ENCODE measurements at regions not wholly inside any gene's neighbourhood (a gene's known extent, or its start where the extent isn't known, plus 50 kb on each side); places are given as distances from the start of the nearest gene placed in this dataset.

- no peak for DNase-seq (ENCODE audit: low spot score)
Observed at GRCh38 chr3:94179059-94179458, 116.2 kb downstream of the NSUN3 start.

DNA sequence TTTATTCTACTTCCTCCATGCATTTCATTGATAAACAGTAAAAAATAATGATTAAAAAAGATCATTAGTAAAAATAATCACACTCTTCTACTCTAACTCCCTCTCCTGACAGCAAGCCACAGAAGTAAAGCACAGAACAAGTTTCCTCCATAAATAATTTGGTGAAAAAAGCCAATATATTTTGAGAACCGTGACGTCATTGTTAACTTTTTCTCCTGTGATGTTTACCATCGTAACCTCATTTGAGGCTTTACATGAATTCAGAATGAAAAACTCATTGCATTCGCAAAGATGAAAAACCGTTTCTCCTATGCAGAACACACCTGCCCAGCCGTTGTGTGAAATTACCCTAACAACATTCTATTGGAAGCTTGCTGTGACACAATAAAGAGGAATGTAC, 120.7 kb downstream of the NSUN3 start:
- DNase-seq (ENCODE audit: low spot score) = no peak

DNA sequence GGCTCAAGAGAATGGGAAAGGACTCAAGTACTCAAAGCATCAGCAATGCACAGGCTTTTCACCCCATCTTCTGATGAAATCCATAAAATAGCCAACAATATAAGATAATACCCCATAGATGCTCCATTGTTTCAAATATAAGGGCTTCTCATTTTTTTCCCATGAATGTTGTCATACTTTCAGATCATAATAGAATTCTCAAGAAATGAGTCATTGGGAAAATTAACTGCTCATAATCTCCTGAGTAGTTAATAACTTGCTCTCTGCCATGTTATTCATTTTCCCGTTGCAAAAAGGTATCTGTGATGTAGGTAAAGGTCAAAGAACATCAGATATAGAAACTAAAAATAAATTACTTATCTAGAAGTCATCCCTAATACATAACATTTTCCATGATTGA, 121.9 kb downstream of the NSUN3 start:
- DNase-seq (ENCODE audit: low spot score) = no peak

DNA sequence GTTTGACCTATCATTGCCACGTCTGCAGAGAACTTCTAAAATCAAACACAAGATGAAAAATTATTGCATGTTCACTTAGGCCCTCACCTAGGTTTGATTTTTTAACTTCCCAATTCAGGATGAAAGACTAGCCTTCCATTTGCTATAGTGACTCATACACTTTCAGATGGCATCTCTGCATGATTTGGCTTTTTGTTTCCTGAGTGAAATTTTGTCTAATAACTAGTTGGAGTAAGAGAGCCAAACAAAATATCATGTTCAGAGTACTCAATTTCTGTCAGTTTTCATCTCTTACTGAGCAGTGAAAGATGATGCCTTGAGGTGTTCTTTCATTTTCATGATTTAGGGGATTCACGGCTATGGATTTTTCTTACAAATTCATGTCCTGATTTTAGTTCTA, 122.9 kb downstream of the NSUN3 start:
- no peak for DNase-seq (ENCODE audit: low spot score)

DNA sequence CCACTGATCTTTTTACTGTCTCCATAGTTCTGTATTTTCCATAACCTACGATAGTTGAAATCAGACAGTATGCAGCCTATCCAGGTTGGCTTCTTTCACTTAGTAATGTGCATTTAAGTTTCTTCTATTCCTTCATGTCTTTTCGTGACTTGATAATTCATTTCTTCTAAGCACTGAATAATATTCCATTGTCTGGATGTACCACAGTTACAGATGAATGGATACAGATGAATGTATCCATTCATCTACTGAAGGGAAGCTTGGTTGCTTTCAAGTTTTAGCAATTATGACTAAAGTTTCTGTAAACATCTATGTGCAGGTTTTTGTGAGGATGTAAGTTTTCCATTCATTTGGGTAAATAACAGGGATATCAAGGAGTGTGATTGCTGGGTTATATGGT, 124.8 kb downstream of the NSUN3 start:
- DNase-seq (ENCODE audit: low spot score) = no peak

GRCh38 chr3:94195381-94195780, 132.5 kb downstream of the NSUN3 start:
- DNase-seq (ENCODE audit: low spot score) = no peak

GRCh38 chr3:94206291-94206690, 143.4 kb downstream of the NSUN3 start:
- no peak for DNase-seq (ENCODE audit: low spot score)

GRCh38 chr3:94210256-94210655, 147.4 kb downstream of the NSUN3 start:
- no peak for DNase-seq (ENCODE audit: low spot score)

- DNase-seq (ENCODE audit: low spot score) = no peak
Observed at GRCh38 chr3:94217406-94217805, 154.5 kb downstream of the NSUN3 start.

DNA sequence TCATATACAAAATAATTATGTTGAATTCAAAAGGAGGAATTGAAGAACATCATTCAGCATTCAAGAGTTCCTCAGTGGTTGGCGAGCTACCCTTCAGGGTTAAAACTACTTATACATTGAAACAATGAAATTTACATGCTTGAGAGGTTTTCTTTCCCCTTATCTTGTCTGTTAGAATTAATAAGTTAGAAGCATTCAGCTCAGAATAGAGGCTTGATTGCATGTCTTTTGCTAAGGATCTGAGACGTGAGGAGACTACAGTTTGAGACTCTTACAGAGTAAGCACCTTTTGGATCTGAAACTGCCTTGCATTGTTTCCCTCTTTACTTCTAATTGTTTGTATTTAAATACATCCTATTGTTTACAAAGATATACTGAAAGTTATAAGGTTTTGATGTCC, 157.6 kb downstream of the NSUN3 start:
- DNase-seq (ENCODE audit: low spot score) = no peak

- DNase-seq (ENCODE audit: low spot score) = no peak
Observed at GRCh38 chr3:94221829-94222228, 159.0 kb downstream of the NSUN3 start.

- peak; percentile 55 for DNase-seq (ENCODE audit: low spot score)
Observed at GRCh38 chr3:94225148-94225865, 162.4 kb downstream of the NSUN3 start.

GRCh38 chr3:94226078-94226477, 163.2 kb downstream of the NSUN3 start:
- no peak for DNase-seq (ENCODE audit: low spot score)

DNA sequence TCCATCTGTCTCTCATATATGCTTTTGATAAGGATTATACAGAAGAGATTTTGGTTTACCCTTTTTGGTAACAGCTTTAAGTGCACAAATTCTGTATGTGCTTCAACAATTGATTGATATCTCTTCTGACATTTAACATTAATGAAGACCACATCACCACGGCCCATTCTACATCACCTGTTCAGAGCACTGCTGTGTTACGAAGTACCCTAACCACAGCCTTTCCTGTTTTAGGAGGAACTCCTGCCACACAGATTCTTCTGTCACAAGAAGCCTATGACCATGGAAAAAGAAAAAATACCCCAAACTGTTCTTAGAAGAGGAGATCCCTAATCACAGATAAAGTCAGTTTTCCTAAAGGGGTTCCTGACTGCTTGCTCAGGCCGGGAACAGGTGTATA, 170.1 kb downstream of the NSUN3 start:
- DNase-seq (ENCODE audit: low spot score) = no peak

DNA sequence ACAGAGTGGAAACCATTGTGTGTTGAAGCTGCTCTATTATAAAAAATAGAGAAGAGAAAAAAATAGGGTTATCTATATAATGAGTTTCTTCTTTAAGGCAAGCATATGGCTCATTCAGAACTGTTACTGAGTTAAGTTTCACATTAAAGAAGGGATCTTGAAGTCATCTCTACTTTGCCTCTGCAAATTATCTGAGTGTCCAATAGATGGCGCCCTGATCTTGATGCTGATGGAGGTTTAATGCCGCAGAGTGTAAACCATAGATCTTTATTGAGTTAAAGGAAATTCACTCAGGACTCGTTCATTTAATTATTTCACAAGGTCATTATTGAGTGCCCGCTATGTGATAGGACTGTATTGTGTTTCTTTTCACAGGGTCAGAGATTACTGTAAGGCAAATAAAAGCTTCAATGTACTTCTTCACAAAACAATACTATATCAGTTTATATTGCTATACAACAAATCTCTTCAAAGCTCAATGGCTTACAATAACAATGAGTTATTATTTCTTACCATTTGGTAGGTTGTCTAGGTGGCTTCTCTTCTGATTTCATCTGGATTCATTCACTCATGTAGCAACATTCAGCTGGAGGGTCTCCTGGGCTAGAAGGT, 171.4 kb downstream of the NSUN3 start:
- DNase-seq (ENCODE audit: low spot score) = peak; percentile 26

- no peak for DNase-seq (ENCODE audit: low spot score)
Observed at GRCh38 chr3:94241986-94242385, 179.1 kb downstream of the NSUN3 start.

GRCh38 chr3:94246171-94246570, 183.3 kb downstream of the NSUN3 start:
- DNase-seq (ENCODE audit: low spot score) = no peak

GRCh38 chr3:94248042-94248441, 185.2 kb downstream of the NSUN3 start:
- no peak for DNase-seq (ENCODE audit: low spot score)

- peak; percentile 62 for DNase-seq (ENCODE audit: low spot score)
Observed at GRCh38 chr3:94249491-94250079, 186.7 kb downstream of the NSUN3 start.

DNA sequence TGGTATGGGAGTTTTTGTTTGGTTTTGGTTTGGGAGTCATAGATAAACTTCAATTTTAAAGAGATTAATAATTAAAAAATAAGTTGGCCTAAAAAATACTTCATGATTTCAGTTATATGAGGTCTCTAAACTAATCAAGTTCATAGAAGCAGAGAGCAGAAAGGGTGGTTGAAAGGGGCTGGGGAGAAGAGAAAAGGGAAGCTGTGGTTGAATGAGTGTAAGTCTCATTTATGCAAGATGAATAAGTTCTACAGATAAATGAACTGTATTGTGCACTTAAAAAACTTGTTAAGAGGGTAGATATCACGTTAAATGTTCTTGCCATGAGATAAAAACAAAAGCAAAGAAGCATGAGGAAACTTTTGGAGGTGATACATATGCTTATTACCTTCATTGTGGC, 188.7 kb downstream of the NSUN3 start:
- DNase-seq (ENCODE audit: low spot score) = no peak

DNA sequence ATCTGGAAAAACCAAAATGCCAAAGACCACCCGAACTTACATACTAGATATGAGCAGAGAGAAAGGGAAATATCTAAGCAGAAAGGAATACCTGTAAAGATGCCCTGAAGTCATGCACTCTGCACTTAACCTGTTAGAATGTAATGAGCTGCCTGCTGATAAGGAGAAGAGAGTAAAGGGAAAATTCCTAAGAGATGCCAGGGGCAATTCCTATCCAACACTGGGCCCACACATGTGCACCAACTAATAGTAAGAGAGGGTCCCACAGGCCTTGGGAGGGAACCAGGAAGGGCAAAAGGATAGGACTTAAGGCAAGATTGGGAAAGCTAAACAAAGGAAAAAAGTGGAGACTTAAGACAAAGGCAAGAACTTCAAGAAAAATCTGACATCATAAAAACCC, 189.5 kb downstream of the NSUN3 start:
- DNase-seq (ENCODE audit: low spot score) = no peak

DNA sequence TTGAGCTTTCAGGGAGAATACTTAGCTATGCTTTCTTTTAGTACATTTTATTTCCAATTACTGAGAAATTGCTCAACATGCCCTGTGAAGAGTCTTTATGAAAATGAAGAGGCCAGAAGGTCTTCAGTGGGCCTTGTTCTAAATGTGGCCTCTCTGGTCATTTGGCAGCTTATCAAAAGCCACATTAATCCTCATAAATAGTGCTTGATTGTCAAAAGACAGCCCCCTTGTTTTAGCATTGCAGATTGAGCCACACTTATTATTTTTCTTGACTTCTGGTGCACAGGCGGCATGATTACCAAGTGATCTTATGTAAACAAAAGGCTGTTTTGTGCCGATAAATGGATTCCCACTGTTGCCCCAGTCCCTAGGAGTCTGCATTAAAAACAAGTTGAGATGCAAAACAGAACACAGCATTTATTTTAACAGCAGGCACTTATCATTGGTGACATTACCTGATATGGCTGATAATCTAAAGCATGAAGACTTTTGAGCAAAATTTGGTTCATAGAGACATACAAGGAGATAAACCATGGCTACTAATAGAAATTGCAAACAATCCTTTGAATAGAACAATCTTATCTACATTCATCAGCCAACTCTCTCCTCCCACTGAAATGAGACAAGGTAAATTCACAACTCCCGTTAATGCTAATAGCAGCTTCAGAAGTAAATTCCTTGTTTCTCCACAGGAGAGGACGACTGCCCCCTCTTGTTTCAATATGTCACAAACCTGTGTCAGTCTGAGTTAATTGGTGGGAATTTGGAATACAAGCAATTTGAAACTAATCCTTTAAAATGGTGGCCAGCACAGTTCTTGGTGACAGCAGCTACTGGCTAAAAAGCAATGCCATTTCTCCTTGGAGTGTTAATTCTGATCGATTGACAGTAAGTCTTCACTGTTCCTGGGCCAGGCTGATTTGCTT, 194.3 kb downstream of the NSUN3 start:
- no peak for DNase-seq (ENCODE audit: low spot score)

DNA sequence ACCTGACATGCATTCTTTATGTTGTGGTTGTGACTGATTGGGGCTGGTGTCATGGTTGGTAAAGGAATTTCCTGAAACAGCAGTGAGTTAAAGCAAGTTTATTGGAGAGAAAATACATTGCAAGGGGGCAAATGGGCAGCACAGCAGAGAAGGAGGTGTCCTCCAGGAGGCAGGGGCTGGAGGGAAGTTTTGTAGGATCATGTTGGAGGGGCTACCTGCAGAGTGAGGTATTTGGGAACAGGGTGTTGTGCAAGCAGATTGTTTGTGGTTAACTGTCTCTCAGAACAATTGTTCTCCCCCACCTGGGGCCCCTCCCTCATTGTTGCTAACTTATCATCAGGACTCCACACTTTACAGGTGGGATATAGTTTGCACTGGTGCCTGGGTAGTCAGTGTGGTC, 196.0 kb downstream of the NSUN3 start:
- no peak for DNase-seq (ENCODE audit: low spot score)
